ENCODE measurements at regions not wholly inside any gene's neighbourhood (a gene's known extent, or its start where the extent isn't known, plus 50 kb on each side); places are given as distances from the start of the nearest gene placed in this dataset.
A peak's percentile ranks its signal among the peaks of the same experiment; 100 is the strongest.
"Not testable (repeated sequence)": the region's sequence is repeated elsewhere in the genome, so short reads cannot be mapped to it uniquely, and the experiment has no call there.

GRCh38 chrX:8105531-8105930 lies 65.5 kb downstream of the VCX2 start:
- no peak for DNase-seq

- DNase-seq = no peak
These were observed 67.4 kb downstream of the VCX2 start for GRCh38 chrX:8103655-8104054.

GRCh38 chrX:8091510-8091909 lies 79.6 kb downstream of the VCX2 start:
- DNase-seq = no peak

GRCh38 chrX:8090906-8091305 lies 80.2 kb downstream of the VCX2 start:
- DNase-seq = no peak

GRCh38 chrX:8090482-8090881 lies 80.6 kb downstream of the VCX2 start:
- DNase-seq = no peak

GRCh38 chrX:8089141-8089540 lies 81.9 kb downstream of the VCX2 start:
- no peak for DNase-seq

- no peak for DNase-seq
These were observed 87.1 kb downstream of the VCX2 start for GRCh38 chrX:8084006-8084405.

- no peak for DNase-seq
These were observed 87.8 kb downstream of the VCX2 start for GRCh38 chrX:8083286-8083685.

- DNase-seq = no peak
These were observed 95.4 kb downstream of the VCX2 start for GRCh38 chrX:8075636-8076035.

GRCh38 chrX:8067754-8068462 lies 103.2 kb downstream of the VCX2 start:
- DNase-seq = no peak

GRCh38 chrX:8052909-8053308 lies 118.2 kb downstream of the VCX2 start:
- DNase-seq = no peak

- DNase-seq = peak; percentile 41
These were observed 121.2 kb downstream of the VCX2 start for GRCh38 chrX:8049827-8050226.

GRCh38 chrX:8048466-8048865 lies 121.3 kb upstream of the PNPLA4 start:
- DNase-seq = no peak

- no peak for DNase-seq
These were observed 117.7 kb upstream of the PNPLA4 start for GRCh38 chrX:8044947-8045346.

GRCh38 chrX:8043546-8043945 lies 116.3 kb upstream of the PNPLA4 start:
- DNase-seq = no peak

- DNase-seq = no peak
These were observed 115.9 kb upstream of the PNPLA4 start for GRCh38 chrX:8043121-8043520.

- no peak for DNase-seq
These were observed 115.1 kb upstream of the PNPLA4 start for GRCh38 chrX:8042304-8042703.

GRCh38 chrX:8039711-8040110 lies 112.5 kb upstream of the PNPLA4 start:
- DNase-seq = not testable (repeated sequence)

GRCh38 chrX:8037593-8038348 lies 110.6 kb upstream of the PNPLA4 start:
- DNase-seq = no peak

GRCh38 chrX:8036914-8037313 lies 109.7 kb upstream of the PNPLA4 start:
- DNase-seq = no peak

- DNase-seq = no peak
These were observed 106.8 kb upstream of the PNPLA4 start for GRCh38 chrX:8034058-8034457.

GRCh38 chrX:8033175-8033574 lies 106.0 kb upstream of the PNPLA4 start:
- DNase-seq = peak; percentile 3

GRCh38 chrX:8030361-8030760 lies 103.1 kb upstream of the PNPLA4 start:
- no peak for DNase-seq

GRCh38 chrX:8027827-8028226 lies 100.6 kb upstream of the PNPLA4 start:
- no peak for DNase-seq

- no peak for DNase-seq
These were observed 98.5 kb upstream of the PNPLA4 start for GRCh38 chrX:8025705-8026104.

Data from DMS79 treated with DMSO at 0.1 percent for 48 hours (cell line).